H1 (cell line): ENCODE measurements at regions not wholly inside any gene's neighbourhood (a gene's known extent, or its start where the extent isn't known, plus 50 kb on each side); places are given as distances from the start of the nearest gene placed in this dataset.

Source experiments
- CHD1 ChIP-seq: IDR thresholded peaks from 2 replicates; pipeline ENCODE4 v1.6.1; 2012; ENCODE audit warnings: low read depth, low read length, improper control_type of control experiment
- MAFK ChIP-seq: IDR thresholded peaks from 2 replicates; pipeline ENCODE4 v1.6.1; 2012; ENCODE audit warnings: low read depth, mild to moderate bottlenecking, improper control_type of control experiment, low read length
- NRF1 ChIP-seq: IDR thresholded peaks from 2 replicates; pipeline ENCODE4 v1.6.1; 2011; ENCODE audit warnings: mild to moderate bottlenecking, low read depth, low read length, improper control_type of control experiment
- PHF8 ChIP-seq: fragments of 200-600 bp; sonication (generic); conservative IDR thresholded peaks from 2 replicates; pipeline ENCODE4 v1.7.1; 2012; ENCODE audit warnings: low read depth, mild to moderate bottlenecking, inconsistent platforms, low read length, moderate library complexity
- SIN3A ChIP-seq, 2 experiments: IDR thresholded peaks in 1 of 2; conservative IDR thresholded peaks in 1 of 2; 2 replicates each; pipeline ENCODE4 v1.6.1; 2011 to 2012; ENCODE audit warnings: low read length in 2 of 2, improper control_type of control experiment in 1 of 2, low read depth in 1 of 2, mild to moderate bottlenecking in 1 of 2
- SP1 ChIP-seq: IDR thresholded peaks from 2 replicates; pipeline ENCODE4 v1.6.1; 2011; ENCODE audit warnings: low read depth, low read length
- SP2 ChIP-seq: IDR thresholded peaks from 2 replicates; pipeline ENCODE4 v1.6.1; 2012; ENCODE audit warnings: mild to moderate bottlenecking, low read length, inconsistent platforms
- TAF7 ChIP-seq: optimal IDR thresholded peaks from 2 replicates; pipeline ENCODE3; 2011; ENCODE audit warnings: low read depth, mild to moderate bottlenecking, inconsistent platforms, low read length, moderate library complexity, borderline replicate concordance

DNA sequence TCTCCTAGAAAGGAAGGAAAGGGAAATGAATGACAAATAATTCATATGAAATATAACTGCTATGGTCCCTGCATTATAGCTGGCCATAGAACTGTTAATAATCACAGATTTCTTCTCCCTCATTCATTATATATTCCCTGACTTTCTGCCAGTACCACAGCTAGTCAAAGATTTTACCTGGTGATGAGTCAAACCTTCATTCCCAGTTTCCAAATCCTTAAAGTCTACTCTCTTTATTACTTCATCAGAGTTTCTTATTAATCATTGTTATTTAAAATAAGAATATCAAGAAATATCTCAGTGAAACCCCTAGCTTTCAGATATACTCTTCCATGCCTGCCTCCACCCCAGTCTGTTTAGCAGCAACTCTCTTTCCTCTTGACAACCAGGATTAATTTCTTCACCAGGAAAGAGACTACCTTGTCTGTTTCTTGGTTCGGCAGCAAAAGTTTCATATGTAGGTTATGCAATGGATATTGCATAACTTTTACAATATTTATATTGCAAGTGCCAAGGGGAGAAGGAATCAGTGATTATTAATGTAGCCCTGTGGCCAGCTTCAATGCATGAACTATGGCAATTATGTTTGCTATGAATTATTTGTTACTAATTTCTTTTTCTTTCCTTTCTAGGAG is 533.8 kb downstream of the FBXO15 start (continued):
- TF ChIP-seq SIN3A (conservative IDR thresholded peaks at IDR 0.05 in 1 of 2, IDR thresholded peaks at IDR 0.05 in 1 of 2; ENCODE audit: low read depth in 1 of 2, low read length in 2 of 2) (no peak), SP2 (no peak), MAFK (no peak), SP1 (no peak), NRF1 (no peak), CHD1 (no peak), PHF8 (no peak), TAF7 (no peak)
